D721Med (cell line): ENCODE measurements at regions not wholly inside any gene's neighbourhood (a gene's known extent, or its start where the extent isn't known, plus 50 kb on each side); places are given as distances from the start of the nearest gene placed in this dataset.
"Not testable (repeated sequence)": the region's sequence is repeated elsewhere in the genome, so short reads cannot be mapped to it uniquely, and the experiment has no call there.

ENCODE experiments used
- DNase-seq: peaks from one replicate; pipeline ENCODE4 v3.0.0; 2011; ENCODE audit warnings: low spot score; ENCODE audit not compliant: insufficient read length
- FAIRE-seq: peaks from 2 replicates; lab custom pipeline; 2011; peaks lifted over from hg19 to GRCh38; lab: Jason Lieb, UNC
- CTCF ChIP-seq: IDR thresholded peaks from 2 replicates; pipeline ENCODE4 v1.5.1; 2012; ENCODE audit warnings: mild to moderate bottlenecking, control low read depth; ENCODE audit not compliant: insufficient read depth; ENCODE audit errors: missing control alignments

GRCh38 chr7:81155654-81156373 is 237.0 kb upstream of the SEMA3C start:
- FAIRE-seq (no peak), DNase-seq (no peak)
- TF ChIP-seq CTCF, result no peak

GRCh38 chr7:81154565-81154964 is 235.7 kb upstream of the SEMA3C start:
- FAIRE-seq (no peak), DNase-seq (no peak)
- no peak for TF ChIP-seq CTCF

- not testable (repeated sequence) for DNase-seq, FAIRE-seq
These were observed 234.1 kb upstream of the SEMA3C start for GRCh38 chr7:81152925-81153324.

- TF ChIP-seq CTCF, result no peak
- no peak for FAIRE-seq
These were observed 232.1 kb upstream of the SEMA3C start for GRCh38 chr7:81150951-81151361.

GRCh38 chr7:81143856-81144255 is 225.0 kb upstream of the SEMA3C start:
- no peak for TF ChIP-seq CTCF
- no peak for FAIRE-seq
- DNase-seq, result no peak

More at GRCh38 chr7:81150951-81151361, 232.1 kb upstream of the SEMA3C start:
- no peak for DNase-seq

- FAIRE-seq, DNase-seq: not testable (repeated sequence)
These were observed 222.7 kb upstream of the SEMA3C start for GRCh38 chr7:81141257-81142205.

- TF ChIP-seq CTCF, result no peak
- FAIRE-seq, result no peak
- DNase-seq, result no peak
These were observed 221.9 kb upstream of the SEMA3C start for GRCh38 chr7:81140775-81141174.

GRCh38 chr7:81140252-81140651 is 221.4 kb upstream of the SEMA3C start:
- DNase-seq (no peak), FAIRE-seq (no peak)
- no peak for TF ChIP-seq CTCF
